ENCODE measurements at regions not wholly inside any gene's neighbourhood (a gene's known extent, or its start where the extent isn't known, plus 50 kb on each side); places are given as distances from the start of the nearest gene placed in this dataset.
A peak's percentile ranks its signal among the peaks of the same experiment; 100 is the strongest.
"Not testable (repeated sequence)": the region's sequence is repeated elsewhere in the genome, so short reads cannot be mapped to it uniquely, and the experiment has no call there.

GRCh38 chr9:7579351-7579750 is 220.2 kb downstream of the DMAC1 start:
- no peak for DNase-seq (ENCODE audit: low spot score)
- no peak for TF ChIP-seq CTCF (IDR thresholded peaks at IDR 0.05)
- Histone ChIP-seq H3K4me3 (no peak overlapping the region), H3K27ac (no peak overlapping the region)

- H3K27ac ChIP-seq = no peak overlapping the region
- H3K4me3 ChIP-seq = no peak overlapping the region
- no peak for DNase-seq (ENCODE audit: low spot score)
- no peak for TF ChIP-seq CTCF (IDR thresholded peaks at IDR 0.05)
These were observed 220.6 kb downstream of the DMAC1 start for GRCh38 chr9:7578951-7579350.

- TF ChIP-seq CTCF (IDR thresholded peaks at IDR 0.05) = peak; percentile 65
- DNase-seq (ENCODE audit: low spot score) = no peak
- Histone ChIP-seq H3K27ac (no peak overlapping the region), H3K4me3 (no peak overlapping the region)
These were observed 229.4 kb downstream of the DMAC1 start for GRCh38 chr9:7570107-7570720.

- Histone ChIP-seq H3K27ac (no peak overlapping the region), H3K4me3 (no peak overlapping the region)
- TF ChIP-seq CTCF (IDR thresholded peaks at IDR 0.05) = no peak
- no peak for DNase-seq (ENCODE audit: low spot score)
These were observed 231.9 kb downstream of the DMAC1 start for GRCh38 chr9:7567687-7568086.

GRCh38 chr9:7561527-7562080 is 238.0 kb downstream of the DMAC1 start:
- Histone ChIP-seq H3K4me3 (no peak overlapping the region), H3K27ac (no peak overlapping the region)
- DNase-seq (ENCODE audit: low spot score) = no peak
- no peak for TF ChIP-seq CTCF (IDR thresholded peaks at IDR 0.05)

GRCh38 chr9:7560669-7561305 is 238.8 kb downstream of the DMAC1 start:
- H3K27ac ChIP-seq = no peak overlapping the region
- no peak for TF ChIP-seq CTCF (IDR thresholded peaks at IDR 0.05)
- H3K4me3 ChIP-seq = no peak overlapping the region
- no peak for DNase-seq (ENCODE audit: low spot score)

- no peak for TF ChIP-seq CTCF (IDR thresholded peaks at IDR 0.05)
- Histone ChIP-seq H3K27ac (no peak overlapping the region), H3K4me3 (no peak overlapping the region)
- DNase-seq (ENCODE audit: low spot score) = no peak
These were observed 244.9 kb downstream of the DMAC1 start for GRCh38 chr9:7554699-7555098.

GRCh38 chr9:7552706-7553105 is 246.9 kb downstream of the DMAC1 start:
- H3K27ac ChIP-seq; DNase-seq (ENCODE audit: low spot score); H3K4me3 ChIP-seq: not testable (repeated sequence)

All from coronary artery (tissue), 2 donors.